HEK293T (cell line): ENCODE measurements at regions not wholly inside any gene's neighbourhood (a gene's known extent, or its start where the extent isn't known, plus 50 kb on each side); places are given as distances from the start of the nearest gene placed in this dataset.

Source experiments
- BHLHE40 ChIP-seq: fragments of 450-650 bp; IDR thresholded peaks from 2 replicates; pipeline ENCODE4 v1.6.1; 2016; ENCODE audit warnings: mild to moderate bottlenecking, moderate library complexity, borderline replicate concordance
- FOXA1 ChIP-seq: fragments of 450-650 bp; IDR thresholded peaks from 2 replicates; pipeline ENCODE4 v1.6.1; 2016; ENCODE audit warnings: mild to moderate bottlenecking
- FOXK2 ChIP-seq: fragments of 450-650 bp; IDR thresholded peaks from 2 replicates; pipeline ENCODE4 v1.6.1; 2016; ENCODE audit warnings: mild to moderate bottlenecking
- FOXM1 ChIP-seq: fragments of 450-650 bp; IDR thresholded peaks from 2 replicates; pipeline ENCODE4 v1.6.1; 2017; ENCODE audit warnings: mild to moderate bottlenecking, borderline replicate concordance
- PKNOX1 ChIP-seq: fragments of 450-650 bp; IDR thresholded peaks from 2 replicates; pipeline ENCODE4 v1.6.1; 2016
- SUZ12 ChIP-seq: fragments of 450-650 bp; IDR thresholded peaks from 2 replicates; pipeline ENCODE4 v1.6.1; 2016; ENCODE audit warnings: mild to moderate bottlenecking

- TF ChIP-seq FOXA1 (no peak), FOXM1 (no peak), BHLHE40 (no peak), FOXK2 (no peak), SUZ12 (no peak), PKNOX1 (no peak)
Measured at GRCh38 chr14:40213701-40214100, 781.5 kb upstream of the FBXO33 start.
